AG04450 (cell line): ENCODE measurements at regions not wholly inside any gene's neighbourhood (a gene's known extent, or its start where the extent isn't known, plus 50 kb on each side); places are given as distances from the start of the nearest gene placed in this dataset.

ENCODE experiments used
- CTCF ChIA-PET: fragments of 300-600, 350-600 bp; formaldehyde crosslinking; extraction: SDS; loops from one replicate; lab custom pipeline; 2022; ENCODE audit warnings: antibody characterized with exemption, inconsistent platforms; lab: Charles Lee
- POLR2A ChIA-PET: fragments of 350-600 bp; formaldehyde crosslinking; extraction: SDS; loops from one replicate; lab custom pipeline; 2021; ENCODE audit warnings: antibody characterized with exemption, inconsistent platforms; lab: Yijun Ruan, JAX
- DNase-seq: peaks from one replicate; pipeline ENCODE4 v3.0.0-alpha.2; 2011; ENCODE audit warnings: low read depth, low spot score
- H3K27ac ChIP-seq: one replicate; pipeline ENCODE4 v1.5.1; 2012; ENCODE audit warnings: low read depth, low read length, control low read depth
- H3K27me3 ChIP-seq: one replicate; pipeline ENCODE4 v1.6.0; 2012; ENCODE audit warnings: low read length; ENCODE audit not compliant: control insufficient read depth, insufficient read depth
- H3K4me3 ChIP-seq: 2 replicates; pipeline ENCODE4 v1.5.1; 2011; ENCODE audit warnings: mild to moderate bottlenecking, low read depth, low read length, control low read depth
- H3K9me3 ChIP-seq: 2 replicates; pipeline ENCODE4 v1.5.1; 2012; ENCODE audit warnings: low read length; ENCODE audit not compliant: control insufficient read depth, insufficient read depth
- TF ChIP-seq, protein P1 (sequence below): IDR thresholded peaks from 2 replicates; pipeline ENCODE4 v1.5.1; 2011; ENCODE audit warnings: low read depth, low read length, control low read depth, inconsistent platforms

DNA sequence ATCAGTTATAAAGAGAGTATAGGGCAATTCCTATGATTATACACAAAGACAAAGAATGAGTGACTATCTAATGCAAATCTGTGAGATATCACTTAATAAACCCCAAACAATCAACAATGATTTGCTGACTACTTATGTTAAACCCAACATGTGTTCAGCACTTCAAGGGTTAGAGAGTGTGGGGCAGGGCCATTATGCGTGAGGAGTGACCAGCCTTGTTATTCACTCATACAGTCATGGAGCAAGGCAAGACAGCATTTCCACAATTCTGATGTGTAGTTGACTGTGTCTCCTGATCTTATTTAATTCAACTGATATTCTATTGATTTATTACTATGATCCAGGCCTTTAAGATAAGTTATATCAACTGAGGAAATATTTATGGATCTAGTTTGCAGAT is 251.7 kb downstream of the CYRIA start:
- Histone ChIP-seq H3K9me3 (peaks cover 21% of the 10 kb centered on the region), H3K27me3 (no peaks in the 10 kb centered on the region), H3K27ac (no peak overlapping the region), H3K4me3 (no peak overlapping the region)
- TF ChIP-seq, protein P1, sequence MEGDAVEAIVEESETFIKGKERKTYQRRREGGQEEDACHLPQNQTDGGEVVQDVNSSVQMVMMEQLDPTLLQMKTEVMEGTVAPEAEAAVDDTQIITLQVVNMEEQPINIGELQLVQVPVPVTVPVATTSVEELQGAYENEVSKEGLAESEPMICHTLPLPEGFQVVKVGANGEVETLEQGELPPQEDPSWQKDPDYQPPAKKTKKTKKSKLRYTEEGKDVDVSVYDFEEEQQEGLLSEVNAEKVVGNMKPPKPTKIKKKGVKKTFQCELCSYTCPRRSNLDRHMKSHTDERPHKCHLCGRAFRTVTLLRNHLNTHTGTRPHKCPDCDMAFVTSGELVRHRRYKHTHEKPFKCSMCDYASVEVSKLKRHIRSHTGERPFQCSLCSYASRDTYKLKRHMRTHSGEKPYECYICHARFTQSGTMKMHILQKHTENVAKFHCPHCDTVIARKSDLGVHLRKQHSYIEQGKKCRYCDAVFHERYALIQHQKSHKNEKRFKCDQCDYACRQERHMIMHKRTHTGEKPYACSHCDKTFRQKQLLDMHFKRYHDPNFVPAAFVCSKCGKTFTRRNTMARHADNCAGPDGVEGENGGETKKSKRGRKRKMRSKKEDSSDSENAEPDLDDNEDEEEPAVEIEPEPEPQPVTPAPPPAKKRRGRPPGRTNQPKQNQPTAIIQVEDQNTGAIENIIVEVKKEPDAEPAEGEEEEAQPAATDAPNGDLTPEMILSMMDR, result no peak
- ChIA-PET CTCF (no interaction called here), POLR2A (no interaction called here)
- no peak for DNase-seq

DNA sequence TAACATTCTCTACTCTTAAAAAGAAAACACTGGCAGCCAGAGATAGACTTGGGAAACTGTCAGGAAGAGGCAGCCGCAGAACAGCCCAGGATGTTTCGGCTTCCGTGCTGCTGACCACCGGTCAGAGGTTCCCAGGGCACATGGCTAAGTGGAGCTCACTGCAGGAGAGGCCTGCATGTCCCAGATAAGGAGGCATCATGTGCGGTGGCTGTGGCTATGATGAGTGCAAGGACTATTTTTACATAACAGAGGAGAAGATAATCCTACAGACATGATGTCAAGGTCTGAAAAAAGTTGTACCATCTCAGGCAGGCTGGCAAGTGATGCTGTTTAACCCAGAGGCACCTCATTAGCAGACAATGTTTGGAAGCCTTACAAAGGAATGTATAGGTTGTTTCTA is 252.3 kb downstream of the CYRIA start:
- no peak overlapping the region for H3K4me3 ChIP-seq
- peaks cover 24% of the 10 kb centered on the region for H3K9me3 ChIP-seq
- no peaks in the 10 kb centered on the region for H3K27me3 ChIP-seq
- DNase-seq, result no peak
- TF ChIP-seq, protein P1, result no peak
- no peak overlapping the region for H3K27ac ChIP-seq
- ChIA-PET CTCF (no interaction called here), POLR2A (no interaction called here)

DNA sequence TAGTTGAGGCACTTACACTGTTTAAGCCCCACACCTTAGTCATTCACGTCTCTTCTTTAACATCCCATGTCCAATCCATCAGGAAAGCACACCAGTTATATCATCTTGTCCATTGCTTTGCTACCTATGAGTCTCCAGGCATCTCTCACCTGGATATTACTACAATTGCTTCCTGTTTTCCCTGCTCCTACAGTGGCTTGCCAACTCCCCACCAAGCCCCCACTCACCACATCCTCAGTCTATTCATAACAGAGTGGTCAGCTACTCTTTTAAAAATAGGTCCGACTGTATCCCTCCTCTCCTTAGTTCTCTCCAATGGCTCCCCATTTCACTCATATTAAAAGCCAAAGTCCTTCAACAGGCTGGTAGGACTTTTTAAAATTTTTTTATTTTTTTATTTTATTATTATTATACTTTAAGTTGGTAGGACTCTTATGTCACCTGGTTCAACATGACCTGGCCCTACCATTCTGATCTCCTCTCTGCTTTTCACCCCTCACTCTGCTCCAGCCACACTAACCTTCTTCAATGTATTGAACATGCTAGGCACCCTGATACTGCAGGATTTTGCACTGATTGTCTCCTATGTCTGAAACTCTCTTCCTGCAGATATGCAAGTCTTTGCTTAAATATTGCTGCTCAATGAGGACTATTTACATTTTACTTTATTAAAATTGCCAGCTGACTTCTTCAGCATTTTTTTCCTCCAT is 253.2 kb downstream of the CYRIA start:
- DNase-seq, result no peak
- Histone ChIP-seq H3K4me3 (no peak overlapping the region), H3K27me3 (no peaks in the 10 kb centered on the region), H3K9me3 (peaks cover 26% of the 10 kb centered on the region), H3K27ac (no peak overlapping the region)
- ChIA-PET CTCF (no interaction called here), POLR2A (no interaction called here)
- TF ChIP-seq, protein P1, result no peak

DNA sequence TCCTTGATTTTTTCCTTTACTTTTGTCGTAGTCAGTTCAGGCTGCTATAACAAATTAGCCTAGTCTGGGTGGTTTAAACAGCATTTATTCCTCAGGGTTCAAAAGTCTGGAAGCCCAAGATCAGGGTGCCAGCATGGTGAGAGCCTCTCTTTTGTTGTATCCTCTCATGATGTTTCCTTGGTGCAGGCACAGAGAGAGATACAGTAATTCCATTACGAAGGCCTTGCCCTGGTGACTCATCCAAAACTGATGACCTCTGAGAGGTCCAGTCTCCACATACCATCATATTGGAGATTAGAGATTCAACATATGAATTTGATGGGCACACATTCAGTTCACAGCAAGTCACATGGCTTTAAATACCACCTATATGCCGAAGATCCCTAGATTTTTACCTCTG is 253.8 kb downstream of the CYRIA start:
- H3K9me3 ChIP-seq, result peaks cover 30% of the 10 kb centered on the region
- H3K4me3 ChIP-seq, result no peak overlapping the region
- POLR2A ChIA-PET, result no interaction called here
- TF ChIP-seq, protein P1, result no peak
- no peak overlapping the region for H3K27ac ChIP-seq
- no peaks in the 10 kb centered on the region for H3K27me3 ChIP-seq
- CTCF ChIA-PET, result no interaction called here
- DNase-seq, result no peak

DNA sequence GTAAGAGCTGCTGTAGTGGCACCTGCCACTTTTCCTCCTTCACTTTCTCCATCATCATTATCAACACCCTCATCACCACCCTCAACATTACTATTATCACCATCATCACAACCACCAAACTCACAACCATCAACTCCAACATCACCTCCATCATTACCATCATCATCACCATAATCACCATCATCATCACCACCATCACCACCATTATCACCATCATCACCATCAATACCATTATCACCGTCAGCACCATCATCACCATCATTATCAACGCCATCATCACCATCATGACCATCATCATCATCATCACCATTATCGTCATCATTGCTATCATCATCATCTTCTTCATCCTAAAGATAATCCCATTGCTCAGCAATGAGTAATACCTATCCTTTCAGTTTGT is 255.8 kb downstream of the CYRIA start:
- POLR2A ChIA-PET, result no interaction called here
- DNase-seq, result no peak
- CTCF ChIA-PET, result no interaction called here
- no peak overlapping the region for H3K27ac ChIP-seq
- no peaks in the 10 kb centered on the region for H3K27me3 ChIP-seq
- H3K9me3 ChIP-seq, result peaks cover 25% of the 10 kb centered on the region
- TF ChIP-seq, protein P1, result no peak
- H3K4me3 ChIP-seq, result no peak overlapping the region
